NB4 (cell line): ENCODE measurements at regions not wholly inside any gene's neighbourhood (a gene's known extent, or its start where the extent isn't known, plus 50 kb on each side); places are given as distances from the start of the nearest gene placed in this dataset.
"Not testable (repeated sequence)": the region's sequence is repeated elsewhere in the genome, so short reads cannot be mapped to it uniquely, and the experiment has no call there.

Source experiments
- DNase-seq: peaks from one replicate; pipeline ENCODE4 v3.0.0; 2010; ENCODE audit warnings: low read depth
- H3K4me3 ChIP-seq: one replicate; pipeline ENCODE4 v1.5.1; 2011; ENCODE audit warnings: mild to moderate bottlenecking, low read depth, low read length, moderate library complexity
- CTCF ChIP-seq: IDR thresholded peaks from one replicate; pipeline ENCODE4 v1.5.1; 2012; ENCODE audit warnings: low read depth, low read length
- MAX ChIP-seq: IDR thresholded peaks from 2 replicates; pipeline ENCODE4 v1.6.1; 2011; ENCODE audit warnings: low read depth, low read length
- MYC ChIP-seq: IDR thresholded peaks from 2 replicates; pipeline ENCODE4 v1.6.1; 2011; ENCODE audit warnings: low read depth, low read length
- POLR2A ChIP-seq: IDR thresholded peaks from 2 replicates; pipeline ENCODE4 v1.6.1; 2011; ENCODE audit warnings: mild to moderate bottlenecking; ENCODE audit not compliant: insufficient read length; ENCODE audit errors: extremely low read depth

- no peak for TF ChIP-seq POLR2A
- no peak for TF ChIP-seq CTCF
- TF ChIP-seq MAX = no peak
- no peak for TF ChIP-seq MYC
- DNase-seq = peak; percentile 34
- H3K4me3 ChIP-seq = no peak overlapping the region
These were observed 314.9 kb downstream of the ALDH8A1 start for GRCh38 chr6:134634966-134635365.

GRCh38 chr6:134634466-134634865 lies 315.4 kb downstream of the ALDH8A1 start:
- TF ChIP-seq MYC (no peak), CTCF (no peak), POLR2A (no peak), MAX (no peak)
- DNase-seq = no peak
- H3K4me3 ChIP-seq = no peak overlapping the region

GRCh38 chr6:134632982-134633940 lies 315.3 kb upstream of the SGK1 start:
- peak; percentile 5; the same call in 1 of the 2 replicates for TF ChIP-seq MAX
- peak; percentile 97 for DNase-seq
- not testable (repeated sequence) for H3K4me3 ChIP-seq

- no peak for TF ChIP-seq MYC
- TF ChIP-seq MAX = 0 out of 2 replicates have a peak, but pooled peaks have one; percentile 14
- no peak overlapping the region for H3K4me3 ChIP-seq
- DNase-seq = peak; percentile 45
These were observed 314.1 kb upstream of the SGK1 start for GRCh38 chr6:134632024-134632423.

GRCh38 chr6:134631398-134631924 lies 313.5 kb upstream of the SGK1 start:
- DNase-seq = no peak
- TF ChIP-seq MAX (no peak), MYC (no peak), CTCF (no peak), POLR2A (no peak)
- H3K4me3 ChIP-seq = no peak overlapping the region

- TF ChIP-seq POLR2A (no peak), MAX (no peak), MYC (no peak), CTCF (no peak)
- H3K4me3 ChIP-seq = peak overlapping the region; percentile 3
- DNase-seq = peak; percentile 81
These were observed 312.7 kb upstream of the SGK1 start for GRCh38 chr6:134630508-134631121.
